ENCODE measurements at regions not wholly inside any gene's neighbourhood (a gene's known extent, or its start where the extent isn't known, plus 50 kb on each side); places are given as distances from the start of the nearest gene placed in this dataset.

DNA sequence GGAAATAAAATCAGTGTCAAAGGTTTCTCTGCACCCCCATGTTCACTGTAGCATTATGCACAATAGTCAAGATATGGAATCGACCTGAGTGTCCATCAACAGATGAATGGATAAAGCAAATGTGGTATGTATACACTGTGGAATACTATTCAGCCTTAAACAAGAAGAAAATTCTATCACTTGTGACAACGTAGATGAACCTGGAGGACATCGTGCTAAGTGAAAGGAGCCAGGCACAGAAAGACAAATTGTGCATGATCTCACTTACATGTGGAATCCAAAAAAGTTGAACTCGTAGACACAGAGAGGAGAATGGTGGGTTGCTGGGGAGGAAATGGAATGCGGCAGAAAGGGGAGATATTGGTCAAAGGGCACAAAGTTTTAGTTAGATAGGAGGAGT lies 136.3 kb upstream of the ESR1 start:
- TF ChIP-seq POLR2A (IDR thresholded peaks at IDR 0.05) (no peak), POLR2AphosphoS5 (IDR thresholded peaks at IDR 0.05) (no peak)
- TF ChIP-seq, protein P1, sequence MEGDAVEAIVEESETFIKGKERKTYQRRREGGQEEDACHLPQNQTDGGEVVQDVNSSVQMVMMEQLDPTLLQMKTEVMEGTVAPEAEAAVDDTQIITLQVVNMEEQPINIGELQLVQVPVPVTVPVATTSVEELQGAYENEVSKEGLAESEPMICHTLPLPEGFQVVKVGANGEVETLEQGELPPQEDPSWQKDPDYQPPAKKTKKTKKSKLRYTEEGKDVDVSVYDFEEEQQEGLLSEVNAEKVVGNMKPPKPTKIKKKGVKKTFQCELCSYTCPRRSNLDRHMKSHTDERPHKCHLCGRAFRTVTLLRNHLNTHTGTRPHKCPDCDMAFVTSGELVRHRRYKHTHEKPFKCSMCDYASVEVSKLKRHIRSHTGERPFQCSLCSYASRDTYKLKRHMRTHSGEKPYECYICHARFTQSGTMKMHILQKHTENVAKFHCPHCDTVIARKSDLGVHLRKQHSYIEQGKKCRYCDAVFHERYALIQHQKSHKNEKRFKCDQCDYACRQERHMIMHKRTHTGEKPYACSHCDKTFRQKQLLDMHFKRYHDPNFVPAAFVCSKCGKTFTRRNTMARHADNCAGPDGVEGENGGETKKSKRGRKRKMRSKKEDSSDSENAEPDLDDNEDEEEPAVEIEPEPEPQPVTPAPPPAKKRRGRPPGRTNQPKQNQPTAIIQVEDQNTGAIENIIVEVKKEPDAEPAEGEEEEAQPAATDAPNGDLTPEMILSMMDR (IDR thresholded peaks at IDR 0.05): no peak
- no peak overlapping the region for H3K4me3 ChIP-seq
- H3K27me3 ChIP-seq: no peaks in the 10 kb centered on the region
- H3K4me1 ChIP-seq: no peaks in the 10 kb centered on the region
- intact Hi-C loops (cut with DNase I; ENCODE audit: low total_unique reads): no loop called here
- H3K27ac ChIP-seq: no peak overlapping the region
- H3K36me3 ChIP-seq: no peaks in the 10 kb centered on the region
- no peak for DNase-seq (ENCODE audit: low spot score in 2 of 2)
- no peaks in the 10 kb centered on the region for H3K9me3 ChIP-seq

DNA sequence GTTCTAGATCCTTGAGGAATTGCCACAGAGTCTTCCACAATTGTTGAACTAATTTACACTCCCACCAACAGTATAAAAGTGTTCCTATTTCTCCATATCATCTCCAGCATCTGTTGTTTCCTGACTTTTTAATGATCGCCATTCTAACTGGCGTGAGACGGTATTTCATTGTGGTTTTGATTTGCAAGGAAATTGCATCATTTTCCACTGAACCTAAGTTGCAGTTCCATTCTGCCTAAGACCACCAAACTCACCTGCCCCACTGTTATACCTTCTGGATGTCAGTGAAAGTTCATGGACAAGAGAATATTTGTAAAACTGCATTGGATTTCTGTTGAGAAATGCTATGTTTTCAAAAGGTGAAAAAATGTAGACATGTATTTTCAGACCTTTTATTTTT lies 132.9 kb upstream of the ESR1 start:
- no peaks in the 10 kb centered on the region for H3K9me3 ChIP-seq
- H3K36me3 ChIP-seq: no peaks in the 10 kb centered on the region
- H3K27me3 ChIP-seq: no peaks in the 10 kb centered on the region
- intact Hi-C loops (cut with DNase I; ENCODE audit: low total_unique reads): no loop called here
- H3K4me3 ChIP-seq: no peak overlapping the region
- H3K4me1 ChIP-seq: no peaks in the 10 kb centered on the region
- no peak for DNase-seq (ENCODE audit: low spot score in 2 of 2)
- no peak overlapping the region for H3K27ac ChIP-seq
- TF ChIP-seq POLR2A (IDR thresholded peaks at IDR 0.05): no peak
- no peak for TF ChIP-seq POLR2AphosphoS5 (IDR thresholded peaks at IDR 0.05)

DNA sequence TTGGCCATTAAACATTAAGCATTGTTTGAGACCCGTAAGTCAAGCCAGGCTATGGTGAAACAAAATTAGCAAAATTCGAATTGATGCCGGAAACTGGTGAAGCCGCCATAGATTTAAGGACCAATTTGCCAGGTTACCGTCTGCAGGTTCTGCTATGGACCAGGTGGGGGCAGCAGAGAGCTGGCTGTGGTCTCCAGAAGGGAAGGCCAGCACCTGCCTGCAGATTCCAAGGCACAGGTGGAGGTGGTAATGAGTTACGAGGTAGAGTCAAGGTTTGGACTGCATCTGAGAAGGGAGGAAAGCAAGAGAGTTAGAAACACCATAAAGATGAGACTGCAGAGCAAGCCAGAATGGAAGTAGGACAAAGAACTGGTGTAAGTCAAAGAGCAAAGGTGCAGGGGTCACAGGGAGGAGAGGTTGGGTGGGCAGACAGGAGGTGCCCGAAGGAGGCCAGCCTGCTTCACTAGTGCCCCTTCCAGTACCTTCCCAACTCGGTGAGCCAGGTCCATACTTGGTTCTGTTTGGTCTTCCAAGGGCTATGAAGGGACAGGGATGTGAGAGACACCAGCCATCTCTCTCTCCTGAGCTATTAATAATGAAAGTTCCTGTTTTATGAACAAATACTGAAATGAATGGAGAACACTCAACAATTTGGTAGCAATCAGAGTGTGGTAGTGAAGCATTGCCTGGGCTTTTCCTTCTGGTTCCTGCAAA lies 131.6 kb upstream of the ESR1 start:
- peak in 1 of 2 donors; percentile 67 for DNase-seq (ENCODE audit: low spot score in 2 of 2)
- no peak overlapping the region for H3K4me3 ChIP-seq
- intact Hi-C loops (cut with DNase I; ENCODE audit: low total_unique reads): no loop called here
- TF ChIP-seq, protein P1 (IDR thresholded peaks at IDR 0.05): peak; percentile 43 to 83 (median 68)
- no peak for TF ChIP-seq POLR2AphosphoS5 (IDR thresholded peaks at IDR 0.05)
- H3K9me3 ChIP-seq: no peaks in the 10 kb centered on the region
- no peaks in the 10 kb centered on the region for H3K36me3 ChIP-seq
- H3K27ac ChIP-seq: no peak overlapping the region
- H3K27me3 ChIP-seq: no peaks in the 10 kb centered on the region
- peaks cover 0 to 2% of the 10 kb centered on the region in 2 donors for H3K4me1 ChIP-seq

DNA sequence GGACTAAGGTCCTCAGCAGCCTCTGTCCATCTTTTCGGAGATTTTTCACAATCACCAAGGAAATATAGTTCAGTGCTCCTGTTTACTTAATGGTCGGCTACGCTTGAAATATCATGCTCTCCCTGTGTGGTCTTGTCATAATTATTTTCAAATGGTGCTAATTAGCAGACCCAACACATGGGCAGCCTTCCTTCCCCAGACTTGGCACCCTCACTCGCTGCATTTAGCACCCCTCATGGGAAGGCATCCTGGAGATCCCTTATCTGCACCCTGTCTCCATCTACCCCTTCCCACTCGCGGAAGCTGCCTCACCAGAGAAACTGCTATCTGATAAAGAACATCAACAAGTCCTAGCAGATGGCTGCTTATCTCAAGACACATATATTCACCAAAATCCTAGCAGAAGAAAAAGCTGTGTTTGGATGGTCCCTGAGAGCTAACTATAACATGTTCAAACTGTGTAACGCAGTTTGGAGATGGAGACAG lies 131.0 kb upstream of the ESR1 start:
- TF ChIP-seq, protein P1 (IDR thresholded peaks at IDR 0.05): no peak
- TF ChIP-seq POLR2AphosphoS5 (IDR thresholded peaks at IDR 0.05) (no peak), POLR2A (IDR thresholded peaks at IDR 0.05) (no peak)
- DNase-seq (ENCODE audit: low spot score in 2 of 2): no peak
- H3K27me3 ChIP-seq: no peaks in the 10 kb centered on the region
- peaks cover 0 to 6% of the 10 kb centered on the region in 2 donors for H3K4me1 ChIP-seq
- H3K9me3 ChIP-seq: no peaks in the 10 kb centered on the region
- H3K4me3 ChIP-seq: no peak overlapping the region
- H3K27ac ChIP-seq: no peak overlapping the region
- intact Hi-C loops (cut with DNase I; ENCODE audit: low total_unique reads): no loop called here
- H3K36me3 ChIP-seq: no peaks in the 10 kb centered on the region

DNA sequence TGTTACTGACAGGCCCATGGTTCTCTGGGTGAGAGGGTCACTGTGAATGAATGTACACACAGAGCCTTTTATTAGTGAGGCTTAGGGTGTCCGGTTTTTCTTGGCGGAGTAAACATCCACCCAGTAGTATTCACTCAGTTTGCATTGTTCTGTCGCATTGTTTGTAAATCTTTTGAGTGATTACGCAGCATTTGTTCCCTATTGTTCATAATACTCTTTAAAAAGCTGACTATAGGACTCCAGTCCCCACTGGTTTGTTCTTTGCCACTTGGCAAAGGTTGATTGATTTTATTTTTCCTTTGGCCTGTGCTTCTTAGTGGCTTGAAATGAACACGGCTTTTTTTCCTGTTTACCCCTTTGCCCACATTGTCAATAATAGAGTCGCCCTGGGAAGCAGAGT lies 130.1 kb upstream of the ESR1 start:
- peak overlapping the region in 1 of 2 donors; percentile 44 for H3K27ac ChIP-seq
- DNase-seq (ENCODE audit: low spot score in 2 of 2): no peak
- intact Hi-C loops (cut with DNase I; ENCODE audit: low total_unique reads): no loop called here
- H3K4me1 ChIP-seq: peaks cover 0 to 6% of the 10 kb centered on the region in 2 donors
- H3K4me3 ChIP-seq: no peak overlapping the region
- no peaks in the 10 kb centered on the region for H3K36me3 ChIP-seq
- TF ChIP-seq, protein P1 (IDR thresholded peaks at IDR 0.05): no peak
- TF ChIP-seq POLR2AphosphoS5 (IDR thresholded peaks at IDR 0.05): no peak
- TF ChIP-seq POLR2A (IDR thresholded peaks at IDR 0.05): no peak
- H3K27me3 ChIP-seq: no peaks in the 10 kb centered on the region
- H3K9me3 ChIP-seq: no peaks in the 10 kb centered on the region
